ENCODE measurements at regions not wholly inside any gene's neighbourhood (a gene's known extent, or its start where the extent isn't known, plus 50 kb on each side); places are given as distances from the start of the nearest gene placed in this dataset.

DNA sequence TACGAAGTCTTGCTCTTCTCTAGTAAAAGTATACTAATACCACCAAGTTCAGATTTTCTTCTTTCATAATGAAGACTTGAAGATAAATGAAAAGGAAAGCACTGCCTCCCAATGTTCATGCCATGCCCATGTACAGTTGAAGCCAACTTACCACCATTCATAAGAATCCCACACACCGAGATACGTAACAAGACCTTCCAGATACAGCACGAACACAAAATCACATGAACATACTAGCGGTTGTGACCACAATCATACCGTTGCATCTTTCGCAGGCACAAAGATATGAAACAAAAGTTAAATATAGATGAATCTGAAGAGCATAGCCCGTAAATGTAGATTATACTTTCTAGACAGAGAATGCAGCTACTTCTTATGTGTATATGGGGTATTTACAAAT, 412.5 kb downstream of the CBLN4 start:
- TF ChIP-seq, protein P1, sequence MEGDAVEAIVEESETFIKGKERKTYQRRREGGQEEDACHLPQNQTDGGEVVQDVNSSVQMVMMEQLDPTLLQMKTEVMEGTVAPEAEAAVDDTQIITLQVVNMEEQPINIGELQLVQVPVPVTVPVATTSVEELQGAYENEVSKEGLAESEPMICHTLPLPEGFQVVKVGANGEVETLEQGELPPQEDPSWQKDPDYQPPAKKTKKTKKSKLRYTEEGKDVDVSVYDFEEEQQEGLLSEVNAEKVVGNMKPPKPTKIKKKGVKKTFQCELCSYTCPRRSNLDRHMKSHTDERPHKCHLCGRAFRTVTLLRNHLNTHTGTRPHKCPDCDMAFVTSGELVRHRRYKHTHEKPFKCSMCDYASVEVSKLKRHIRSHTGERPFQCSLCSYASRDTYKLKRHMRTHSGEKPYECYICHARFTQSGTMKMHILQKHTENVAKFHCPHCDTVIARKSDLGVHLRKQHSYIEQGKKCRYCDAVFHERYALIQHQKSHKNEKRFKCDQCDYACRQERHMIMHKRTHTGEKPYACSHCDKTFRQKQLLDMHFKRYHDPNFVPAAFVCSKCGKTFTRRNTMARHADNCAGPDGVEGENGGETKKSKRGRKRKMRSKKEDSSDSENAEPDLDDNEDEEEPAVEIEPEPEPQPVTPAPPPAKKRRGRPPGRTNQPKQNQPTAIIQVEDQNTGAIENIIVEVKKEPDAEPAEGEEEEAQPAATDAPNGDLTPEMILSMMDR (IDR thresholded peaks at IDR 0.05; ENCODE audit: unreplicated experiment in 3 of 3): no peak
- Mint-ChIP-seq H3K4me3 (no peak overlapping the region), H3K27me3 (ENCODE audit: low read depth) (no peaks in the 10 kb centered on the region), H3K9me3 (no peaks in the 10 kb centered on the region), H3K4me1 (peaks cover 5% of the 10 kb centered on the region), H3K36me3 (ENCODE audit: low read depth) (no peaks in the 10 kb centered on the region), H3K27ac (no peak overlapping the region)

DNA sequence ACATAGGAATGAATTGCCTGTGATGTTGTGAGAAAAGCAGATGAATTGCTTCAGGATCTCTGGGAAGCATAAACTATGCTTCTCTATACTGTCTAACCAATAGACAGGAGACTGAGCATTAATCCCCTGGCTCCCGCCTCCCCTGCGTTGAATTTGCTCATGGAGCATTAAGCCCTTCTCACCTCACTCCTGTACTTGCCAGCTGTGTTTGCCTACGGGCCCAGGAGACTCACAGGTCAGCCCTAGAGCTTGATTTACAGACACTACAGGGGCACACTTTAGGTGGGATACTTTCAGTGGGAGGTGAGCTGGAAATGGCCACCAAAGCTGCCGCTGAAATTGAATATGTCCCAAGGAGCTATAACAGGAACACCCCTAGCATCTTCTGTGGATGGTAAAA, 418.7 kb downstream of the CBLN4 start:
- TF ChIP-seq, protein P1 (IDR thresholded peaks at IDR 0.05; ENCODE audit: unreplicated experiment in 3 of 3): no peak
- Mint-ChIP-seq H3K36me3 (ENCODE audit: low read depth) (no peaks in the 10 kb centered on the region), H3K4me1 (no peaks in the 10 kb centered on the region)

DNA sequence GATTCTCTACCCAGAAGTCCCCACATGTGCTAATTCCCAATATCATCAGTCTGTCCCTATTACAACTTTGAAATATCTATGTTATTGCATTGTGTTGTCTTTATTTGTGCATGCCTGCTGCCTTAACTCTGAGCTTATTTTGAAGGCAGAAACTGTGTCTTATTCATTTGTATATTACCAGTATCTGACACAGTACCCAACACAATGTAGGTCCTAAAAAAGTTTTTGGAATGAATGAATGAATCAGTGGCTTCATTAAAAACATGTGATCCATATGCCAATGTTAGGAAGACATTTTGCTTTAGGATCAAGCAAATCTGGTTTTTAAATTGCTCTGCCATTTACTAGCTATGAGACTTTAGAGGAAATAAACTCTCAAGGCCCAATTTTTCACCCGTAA, 420.4 kb downstream of the CBLN4 start:
- Mint-ChIP-seq H3K27ac (no peak overlapping the region), H3K27me3 (ENCODE audit: low read depth) (peaks cover 4% of the 10 kb centered on the region), H3K9me3 (no peaks in the 10 kb centered on the region), H3K36me3 (ENCODE audit: low read depth) (no peaks in the 10 kb centered on the region), H3K4me3 (no peak overlapping the region), H3K4me1 (no peaks in the 10 kb centered on the region)
- TF ChIP-seq, protein P1 (IDR thresholded peaks at IDR 0.05; ENCODE audit: unreplicated experiment in 3 of 3): no peak

More for the DNA sequence above, 418.7 kb downstream of the CBLN4 start:
- Mint-ChIP-seq H3K4me3 (no peak overlapping the region), H3K27me3 (ENCODE audit: low read depth) (peaks cover 4% of the 10 kb centered on the region), H3K9me3 (no peaks in the 10 kb centered on the region), H3K27ac (peak overlapping the region in 1 of 3 experiments; percentile 3)

DNA sequence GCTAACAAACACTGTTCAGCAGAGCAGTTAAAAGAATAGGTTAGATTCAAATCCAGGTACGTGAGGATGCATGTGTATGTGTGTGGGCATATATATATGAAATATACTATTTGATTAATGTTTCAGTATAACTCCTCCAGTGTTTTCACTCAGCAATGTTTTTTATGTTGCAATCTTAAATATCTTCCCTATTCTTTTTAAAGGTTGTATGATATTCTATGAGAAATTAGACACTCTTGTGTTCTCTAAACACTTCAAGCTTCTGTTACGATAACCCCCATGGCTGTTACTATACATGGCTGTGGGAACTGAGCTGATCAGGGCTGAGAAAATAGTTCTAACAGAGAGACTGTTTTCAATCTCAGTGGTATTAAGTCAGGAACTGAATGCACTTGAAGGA, 421.0 kb downstream of the CBLN4 start:
- Mint-ChIP-seq H3K4me3 (no peak overlapping the region), H3K36me3 (ENCODE audit: low read depth) (no peaks in the 10 kb centered on the region), H3K9me3 (no peaks in the 10 kb centered on the region), H3K27me3 (ENCODE audit: low read depth) (peaks cover 4% of the 10 kb centered on the region), H3K27ac (no peak overlapping the region), H3K4me1 (no peaks in the 10 kb centered on the region)
- TF ChIP-seq, protein P1 (IDR thresholded peaks at IDR 0.05; ENCODE audit: unreplicated experiment in 3 of 3): no peak

DNA sequence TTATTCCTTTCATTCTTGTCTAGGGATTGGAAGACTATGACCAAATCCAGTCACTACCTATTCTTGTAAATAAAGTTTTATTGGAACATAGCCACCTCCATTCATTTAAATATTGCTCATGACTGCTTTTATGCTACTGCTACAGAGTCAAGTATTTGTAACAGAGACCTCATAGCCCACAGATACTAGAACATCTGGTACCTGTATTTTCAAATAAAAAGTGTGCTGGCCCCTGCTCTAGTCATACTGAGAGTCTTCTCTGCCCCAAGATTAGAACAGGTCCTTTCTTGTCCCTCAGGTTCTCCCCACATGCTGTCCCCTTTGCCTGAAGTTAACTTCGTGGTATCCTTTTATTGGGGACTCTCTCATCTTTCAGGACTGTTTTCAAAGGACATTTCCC, 422.3 kb downstream of the CBLN4 start:
- no peaks in the 10 kb centered on the region for H3K36me3 Mint-ChIP-seq (ENCODE audit: low read depth)
- no peak overlapping the region for H3K4me3 Mint-ChIP-seq
- H3K27ac Mint-ChIP-seq: no peak overlapping the region
- H3K9me3 Mint-ChIP-seq: no peaks in the 10 kb centered on the region
- H3K4me1 Mint-ChIP-seq: no peaks in the 10 kb centered on the region
- peaks cover 4% of the 10 kb centered on the region for H3K27me3 Mint-ChIP-seq (ENCODE audit: low read depth)
- TF ChIP-seq, protein P1 (IDR thresholded peaks at IDR 0.05; ENCODE audit: unreplicated experiment in 3 of 3): no peak

DNA sequence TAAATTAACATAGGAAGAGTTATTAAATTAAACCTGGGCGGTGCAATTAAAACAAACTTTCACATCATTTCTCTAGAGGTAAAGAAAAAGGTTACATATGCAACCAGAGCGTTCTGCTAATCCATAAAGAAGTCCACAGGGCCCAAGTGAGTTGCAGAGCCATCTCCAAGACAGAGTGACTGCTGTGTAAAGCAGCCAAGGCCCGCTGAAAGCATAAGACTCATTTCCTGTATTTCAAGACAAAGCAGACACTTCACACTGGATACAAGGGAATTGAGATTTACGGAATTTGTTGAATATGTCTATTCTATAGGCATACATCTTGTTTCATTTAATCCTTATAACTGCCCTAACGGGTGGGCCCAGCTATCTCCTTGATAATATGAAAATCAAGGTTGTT, 422.8 kb downstream of the CBLN4 start:
- Mint-ChIP-seq H3K27ac (no peak overlapping the region), H3K9me3 (no peaks in the 10 kb centered on the region), H3K4me1 (no peaks in the 10 kb centered on the region), H3K4me3 (no peak overlapping the region), H3K36me3 (ENCODE audit: low read depth) (no peaks in the 10 kb centered on the region), H3K27me3 (ENCODE audit: low read depth) (peaks cover 4% of the 10 kb centered on the region)
- TF ChIP-seq, protein P1 (IDR thresholded peaks at IDR 0.05; ENCODE audit: unreplicated experiment in 3 of 3): no peak
